ENCODE measurements at regions not wholly inside any gene's neighbourhood (a gene's known extent, or its start where the extent isn't known, plus 50 kb on each side); places are given as distances from the start of the nearest gene placed in this dataset.

GRCh38 chrX:2618516-2618915 lies 72.6 kb upstream of the CD99 start:
- TF ChIP-seq CTCF (IDR thresholded peaks at IDR 0.05): no peak
- TF ChIP-seq REST (IDR thresholded peaks at IDR 0.05): no peak
